Tibial nerve (tissue), 3 donors: ENCODE measurements at regions not wholly inside any gene's neighbourhood (a gene's known extent, or its start where the extent isn't known, plus 50 kb on each side); places are given as distances from the start of the nearest gene placed in this dataset.

Experiments used
- CTCF ChIP-seq, 5 experiments: fragments of 200-600 bp in 3 of 5; fragments of 450-650 bp in 2 of 5; sonication (generic) in 3 of 5; IDR thresholded peaks; one replicate each; pipeline ENCODE4 v1.5.1; 2016 to 2019; ENCODE audit warnings: antibody characterized with exemption in 5 of 5, mild to moderate bottlenecking in 3 of 5, moderate library complexity in 2 of 5
- POLR2A ChIP-seq, 2 donors: fragments of 450-650 bp; IDR thresholded peaks; one replicate each; pipeline ENCODE4 v1.6.1; 2017; ENCODE audit warnings: antibody characterized with exemption in 2 of 2, mild to moderate bottlenecking in 2 of 2, moderate library complexity in 2 of 2

DNA sequence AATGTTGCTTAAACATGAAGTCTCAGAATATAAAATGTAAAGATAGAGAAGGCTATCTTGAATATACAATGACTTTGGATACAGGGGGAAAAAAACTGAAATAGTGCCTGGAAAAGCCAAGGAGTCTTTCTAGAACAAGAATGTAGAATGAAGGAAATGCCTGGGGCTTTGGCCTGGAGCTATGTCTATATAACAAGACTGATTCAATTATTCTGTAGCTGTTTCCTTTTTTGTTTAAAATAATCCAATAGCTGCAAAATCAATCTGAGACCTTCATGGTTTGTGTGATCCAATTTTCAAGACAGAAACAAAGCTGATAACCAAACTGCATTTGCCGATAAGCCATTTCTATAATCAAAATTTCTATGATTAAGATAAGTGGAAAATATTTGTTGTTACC, 530.9 kb upstream of the NBEA start:
- no peak for TF ChIP-seq CTCF (IDR thresholded peaks at IDR 0.05)
- TF ChIP-seq POLR2A (IDR thresholded peaks at IDR 0.05) = no peak
